ENCODE measurements at regions not wholly inside any gene's neighbourhood (a gene's known extent, or its start where the extent isn't known, plus 50 kb on each side); places are given as distances from the start of the nearest gene placed in this dataset.

DNA sequence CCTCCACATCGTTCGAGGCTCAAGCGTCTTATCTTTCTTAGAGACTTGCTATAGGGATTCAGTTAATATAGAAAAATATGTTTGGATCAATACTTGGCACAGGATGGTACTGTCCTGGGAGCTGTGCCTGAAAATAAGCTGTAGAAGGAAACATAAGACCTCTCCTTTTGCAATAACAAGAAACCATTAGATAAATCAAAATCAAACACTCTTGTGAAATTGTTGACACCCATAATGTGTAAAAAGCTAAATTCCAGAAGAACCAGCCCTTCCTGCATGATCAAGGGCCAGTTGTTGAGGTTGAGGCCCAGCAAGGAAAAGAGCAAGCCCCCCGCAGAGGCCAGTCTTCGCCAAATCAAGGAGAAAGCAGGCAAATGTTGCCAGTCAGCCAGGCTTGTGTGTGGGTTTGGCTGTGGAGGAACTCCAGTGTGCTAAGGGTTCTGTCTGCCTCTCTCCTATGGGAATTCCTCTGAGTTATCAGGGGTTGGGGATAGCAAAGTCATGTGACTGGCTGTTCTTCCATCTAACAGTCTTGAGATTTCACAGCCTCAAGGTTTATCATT lies 185.7 kb downstream of the ACKR3 start:
- DNase-seq (ENCODE audit: low spot score) = no peak
- TF ChIP-seq, protein P1, sequence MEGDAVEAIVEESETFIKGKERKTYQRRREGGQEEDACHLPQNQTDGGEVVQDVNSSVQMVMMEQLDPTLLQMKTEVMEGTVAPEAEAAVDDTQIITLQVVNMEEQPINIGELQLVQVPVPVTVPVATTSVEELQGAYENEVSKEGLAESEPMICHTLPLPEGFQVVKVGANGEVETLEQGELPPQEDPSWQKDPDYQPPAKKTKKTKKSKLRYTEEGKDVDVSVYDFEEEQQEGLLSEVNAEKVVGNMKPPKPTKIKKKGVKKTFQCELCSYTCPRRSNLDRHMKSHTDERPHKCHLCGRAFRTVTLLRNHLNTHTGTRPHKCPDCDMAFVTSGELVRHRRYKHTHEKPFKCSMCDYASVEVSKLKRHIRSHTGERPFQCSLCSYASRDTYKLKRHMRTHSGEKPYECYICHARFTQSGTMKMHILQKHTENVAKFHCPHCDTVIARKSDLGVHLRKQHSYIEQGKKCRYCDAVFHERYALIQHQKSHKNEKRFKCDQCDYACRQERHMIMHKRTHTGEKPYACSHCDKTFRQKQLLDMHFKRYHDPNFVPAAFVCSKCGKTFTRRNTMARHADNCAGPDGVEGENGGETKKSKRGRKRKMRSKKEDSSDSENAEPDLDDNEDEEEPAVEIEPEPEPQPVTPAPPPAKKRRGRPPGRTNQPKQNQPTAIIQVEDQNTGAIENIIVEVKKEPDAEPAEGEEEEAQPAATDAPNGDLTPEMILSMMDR (IDR thresholded peaks at IDR 0.05) = no peak
- no peak for ATAC-seq (ENCODE audit: low FRiP score)

DNA sequence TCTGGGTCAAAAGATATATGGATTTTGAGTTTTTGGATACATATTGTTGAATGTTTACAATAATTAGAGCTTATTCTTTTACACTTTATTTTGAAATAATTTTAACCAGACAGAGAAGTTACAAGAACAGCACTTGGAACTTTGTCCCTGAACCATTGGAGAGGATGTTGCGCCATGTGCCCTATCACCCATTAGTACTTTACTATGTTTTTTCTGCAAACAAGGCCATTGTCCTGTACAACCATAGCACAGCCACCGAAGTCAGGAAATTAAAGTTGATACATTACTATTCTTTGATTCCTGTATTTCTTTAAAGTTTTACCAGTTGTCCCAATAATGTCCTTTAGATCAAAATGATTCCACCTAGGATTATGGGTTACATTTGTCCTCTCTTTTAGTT lies 188.8 kb downstream of the ACKR3 start:
- TF ChIP-seq, protein P1 (IDR thresholded peaks at IDR 0.05) = no peak
- no peak for DNase-seq (ENCODE audit: low spot score)
- no peak for ATAC-seq (ENCODE audit: low FRiP score)

DNA sequence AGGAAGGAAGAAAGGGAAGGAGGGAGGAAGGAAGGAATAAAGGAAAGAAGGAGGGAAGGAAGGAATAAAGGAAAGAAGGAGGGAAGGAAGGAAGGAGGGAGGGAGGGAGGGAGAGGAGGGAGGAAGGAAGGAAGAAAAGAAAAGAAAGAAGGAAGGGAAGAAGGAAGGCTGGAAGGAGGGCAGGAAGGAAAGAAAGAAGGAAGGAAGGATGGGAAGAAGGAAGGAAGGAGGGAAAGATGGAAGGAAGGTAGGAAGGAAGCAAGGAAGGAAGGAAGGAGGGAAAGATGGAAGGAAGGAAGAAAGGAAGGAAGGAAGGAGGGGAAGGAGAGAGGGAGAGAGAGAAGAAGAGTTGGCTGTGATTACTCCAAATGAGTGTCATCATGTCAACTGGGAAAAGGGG lies 190.6 kb downstream of the ACKR3 start:
- DNase-seq (ENCODE audit: low spot score) (no peak), ATAC-seq (ENCODE audit: low FRiP score) (no peak)
- TF ChIP-seq, protein P1 (IDR thresholded peaks at IDR 0.05) = no peak

DNA sequence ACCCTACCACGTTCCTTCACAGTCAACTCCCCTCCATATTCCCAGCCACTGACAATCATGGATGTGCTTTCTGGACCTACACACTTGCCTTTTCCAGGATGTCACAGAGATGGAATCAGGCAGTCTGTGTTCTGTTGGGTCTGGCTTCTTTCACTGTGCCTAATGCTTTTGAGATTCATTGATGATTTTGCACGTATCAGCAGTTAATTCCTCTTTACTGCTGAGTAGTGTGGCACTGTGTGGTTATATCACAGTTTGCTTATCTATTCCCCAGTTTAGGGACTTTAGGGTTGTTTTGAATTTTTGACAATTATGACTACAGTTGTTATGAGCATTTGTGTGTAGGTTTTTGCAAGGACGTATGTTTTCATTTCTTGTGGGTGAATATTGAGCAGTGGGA lies 191.7 kb downstream of the ACKR3 start:
- TF ChIP-seq, protein P1 (IDR thresholded peaks at IDR 0.05) = no peak

DNA sequence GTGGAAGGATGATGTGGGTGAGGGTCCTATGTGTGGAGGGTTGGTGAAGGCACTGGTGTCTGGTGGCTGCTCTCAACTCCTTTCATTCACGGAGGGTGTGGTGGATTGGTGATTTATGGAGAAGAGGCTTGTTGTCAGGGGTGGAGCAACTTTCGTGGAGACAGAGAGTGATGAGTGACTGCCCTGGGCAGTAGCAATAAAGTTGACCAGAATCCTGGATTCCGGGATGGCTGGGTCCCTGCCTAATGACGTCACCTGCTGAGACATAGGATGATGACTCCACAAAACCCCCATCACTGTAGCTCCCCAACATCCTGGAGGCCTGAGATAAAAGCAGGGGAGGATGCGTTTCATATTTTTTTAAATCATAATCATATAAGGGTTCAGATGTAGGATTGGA lies 193.0 kb downstream of the ACKR3 start:
- DNase-seq (ENCODE audit: low spot score) = no peak
- ATAC-seq (ENCODE audit: low FRiP score) = no peak
- TF ChIP-seq, protein P1 (IDR thresholded peaks at IDR 0.05) = no peak

More for the DNA sequence above, 191.7 kb downstream of the ACKR3 start:
- DNase-seq (ENCODE audit: low spot score) (no peak), ATAC-seq (ENCODE audit: low FRiP score) (no peak)

DNA sequence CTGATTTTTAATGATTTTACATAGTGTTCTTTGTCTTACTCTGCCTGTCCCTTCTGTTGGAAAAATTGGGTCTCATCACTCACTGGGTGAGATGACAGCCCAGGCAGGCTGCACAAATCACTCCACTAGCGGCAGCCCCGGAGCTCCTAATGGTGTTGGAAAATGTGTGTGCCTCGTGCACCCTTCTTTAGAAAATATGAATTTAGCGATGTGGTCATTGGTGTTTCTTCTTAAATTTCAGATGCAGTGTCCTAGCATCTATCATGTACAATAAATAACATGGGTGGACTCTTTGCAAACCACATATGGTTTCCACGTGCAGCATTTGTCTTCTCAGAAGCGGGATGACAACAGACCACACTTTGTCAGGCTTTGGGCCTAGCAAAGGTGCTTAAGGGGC lies 194.2 kb downstream of the ACKR3 start:
- no peak for DNase-seq (ENCODE audit: low spot score)
- no peak for ATAC-seq (ENCODE audit: low FRiP score)
- TF ChIP-seq, protein P1 (IDR thresholded peaks at IDR 0.05) = no peak

DNA sequence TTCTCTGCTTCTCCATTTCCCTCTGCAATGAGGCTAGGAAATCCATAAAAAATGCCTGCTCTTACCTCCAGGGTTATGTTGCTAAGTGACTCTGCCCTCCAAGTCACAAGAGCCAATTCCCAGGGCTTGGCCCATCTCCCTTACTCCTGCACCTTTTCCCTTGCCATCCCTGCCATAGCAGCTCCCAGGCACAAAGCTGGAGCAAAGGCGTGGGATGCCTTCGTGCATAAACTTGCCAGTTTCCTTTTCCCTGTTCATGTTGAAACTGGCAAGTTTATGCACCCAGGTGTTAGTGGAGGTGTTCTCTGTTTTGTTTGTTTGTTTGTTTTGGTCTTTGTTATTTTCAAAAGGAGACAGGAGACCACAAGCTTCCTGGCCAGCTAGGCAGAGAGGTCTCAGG lies 195.1 kb downstream of the ACKR3 start:
- DNase-seq (ENCODE audit: low spot score) = no peak
- ATAC-seq (ENCODE audit: low FRiP score) = no peak
- TF ChIP-seq, protein P1 (IDR thresholded peaks at IDR 0.05) = no peak
